Amniotic stem cell (primary cell): ENCODE measurements at regions not wholly inside any gene's neighbourhood (a gene's known extent, or its start where the extent isn't known, plus 50 kb on each side); places are given as distances from the start of the nearest gene placed in this dataset.
"Not testable (repeated sequence)": the region's sequence is repeated elsewhere in the genome, so short reads cannot be mapped to it uniquely, and the experiment has no call there.

ENCODE experiments used
- DNase-seq: peaks from one replicate; lab custom pipeline; 2025; lab: John Stamatoyannopoulos, UW

- no peak for DNase-seq
Observed at GRCh38 chr1:200282497-200283122, 127.2 kb downstream of the ZNF281 start.

- no peak for DNase-seq
Observed at GRCh38 chr1:200281201-200281835, 128.5 kb downstream of the ZNF281 start.

GRCh38 chr1:200279810-200280411 lies 129.9 kb downstream of the ZNF281 start:
- DNase-seq: peak; percentile 20

GRCh38 chr1:200275816-200276453 lies 133.9 kb downstream of the ZNF281 start:
- DNase-seq: no peak

- no peak for DNase-seq
Observed at GRCh38 chr1:200275415-200275814, 134.4 kb downstream of the ZNF281 start.

- no peak for DNase-seq
Observed at GRCh38 chr1:200274116-200274515, 135.7 kb downstream of the ZNF281 start.

GRCh38 chr1:200272481-200273068 lies 137.3 kb downstream of the ZNF281 start:
- no peak for DNase-seq

GRCh38 chr1:200269256-200269655 lies 140.6 kb downstream of the ZNF281 start:
- no peak for DNase-seq

- DNase-seq: no peak
Observed at GRCh38 chr1:200267937-200268336, 141.9 kb downstream of the ZNF281 start.

GRCh38 chr1:200267458-200267857 lies 142.4 kb downstream of the ZNF281 start:
- DNase-seq: no peak

GRCh38 chr1:200266871-200267270 lies 143.0 kb downstream of the ZNF281 start:
- no peak for DNase-seq

GRCh38 chr1:200265881-200266280 lies 144.0 kb downstream of the ZNF281 start:
- DNase-seq: no peak

GRCh38 chr1:200265104-200265503 lies 144.7 kb downstream of the ZNF281 start:
- DNase-seq: no peak

GRCh38 chr1:200263203-200263602 lies 146.6 kb downstream of the ZNF281 start:
- DNase-seq: no peak

- DNase-seq: no peak
Observed at GRCh38 chr1:200262326-200262965, 147.4 kb downstream of the ZNF281 start.

GRCh38 chr1:200260597-200261335 lies 149.1 kb downstream of the ZNF281 start:
- DNase-seq: no peak

- DNase-seq: no peak
Observed at GRCh38 chr1:200258447-200259375, 151.1 kb downstream of the ZNF281 start.

- DNase-seq: no peak
Observed at GRCh38 chr1:200257235-200257634, 152.6 kb downstream of the ZNF281 start.

- not testable (repeated sequence) for DNase-seq
Observed at GRCh38 chr1:200254602-200255001, 155.2 kb downstream of the ZNF281 start.

GRCh38 chr1:200253774-200254495 lies 155.9 kb downstream of the ZNF281 start:
- DNase-seq: no peak
